ENCODE measurements at regions not wholly inside any gene's neighbourhood (a gene's known extent, or its start where the extent isn't known, plus 50 kb on each side); places are given as distances from the start of the nearest gene placed in this dataset.

- no peak for TF ChIP-seq POLR2AphosphoS5 (IDR thresholded peaks at IDR 0.05)
- no peak for TF ChIP-seq EP300 (IDR thresholded peaks at IDR 0.05)
- TF ChIP-seq CTCF (IDR thresholded peaks at IDR 0.05): no peak
- TF ChIP-seq POLR2A (IDR thresholded peaks at IDR 0.05): no peak
- no peak overlapping the region for H3K4me3 ChIP-seq
- ATAC-seq (ENCODE audit: low FRiP score in 2 of 2): no peak
- H3K36me3 ChIP-seq: no peaks in the 10 kb centered on the region
- H3K9me3 ChIP-seq: no peaks in the 10 kb centered on the region
- DNase-seq: no peak
- H3K27me3 ChIP-seq: no peaks in the 10 kb centered on the region
- WGBS, 2 donors: 91 to 93% methylated on average over 3 of the region's 3 CpGs
- H3K27ac ChIP-seq: no peak overlapping the region
- H3K4me1 ChIP-seq: no peaks in the 10 kb centered on the region
Observed at GRCh38 chr7:53458636-53459035, 423.2 kb downstream of the POM121L12 start.

- TF ChIP-seq EP300 (IDR thresholded peaks at IDR 0.05) (no peak), POLR2A (IDR thresholded peaks at IDR 0.05) (no peak), POLR2AphosphoS5 (IDR thresholded peaks at IDR 0.05) (no peak), CTCF (IDR thresholded peaks at IDR 0.05) (no peak)
- 59 to 76% methylated on average over 2 of the region's 2 CpGs for WGBS, 2 donors
- no peak for DNase-seq
- H3K27ac ChIP-seq: no peak overlapping the region
- H3K27me3 ChIP-seq: no peaks in the 10 kb centered on the region
- H3K9me3 ChIP-seq: no peaks in the 10 kb centered on the region
- no peak overlapping the region for H3K4me3 ChIP-seq
- H3K4me1 ChIP-seq: no peaks in the 10 kb centered on the region
- H3K36me3 ChIP-seq: no peaks in the 10 kb centered on the region
- ATAC-seq (ENCODE audit: low FRiP score in 2 of 2): no peak
Observed at GRCh38 chr7:53466371-53466770, 430.9 kb downstream of the POM121L12 start.

GRCh38 chr7:53470336-53470970 is 435.0 kb downstream of the POM121L12 start:
- ATAC-seq (ENCODE audit: low FRiP score in 2 of 2) (no peak), DNase-seq (no peak)
- no peaks in the 10 kb centered on the region for H3K36me3 ChIP-seq
- no peaks in the 10 kb centered on the region for H3K4me1 ChIP-seq
- no peak overlapping the region for H3K4me3 ChIP-seq
- no peaks in the 10 kb centered on the region for H3K27me3 ChIP-seq
- TF ChIP-seq POLR2AphosphoS5 (IDR thresholded peaks at IDR 0.05) (no peak), EP300 (IDR thresholded peaks at IDR 0.05) (no peak), POLR2A (IDR thresholded peaks at IDR 0.05) (no peak), CTCF (IDR thresholded peaks at IDR 0.05) (no peak)
- peaks cover 0 to 4% (median 0%) of the 10 kb centered on the region in 4 donors for H3K9me3 ChIP-seq
- 79 to 82% methylated on average over 4 of the region's 4 CpGs for WGBS, 2 donors
- H3K27ac ChIP-seq: no peak overlapping the region

GRCh38 chr7:53473371-53473770 is 437.9 kb downstream of the POM121L12 start:
- H3K27ac ChIP-seq: no peak overlapping the region
- no peaks in the 10 kb centered on the region for H3K4me1 ChIP-seq
- no peaks in the 10 kb centered on the region for H3K27me3 ChIP-seq
- WGBS, 2 donors: 59 to 70% methylated on average over 1 of the region's 1 CpG
- DNase-seq (no peak), ATAC-seq (ENCODE audit: low FRiP score in 2 of 2) (no peak)
- H3K9me3 ChIP-seq: peaks cover 0 to 4% (median 0%) of the 10 kb centered on the region in 4 donors
- no peak overlapping the region for H3K4me3 ChIP-seq
- TF ChIP-seq CTCF (IDR thresholded peaks at IDR 0.05) (no peak), POLR2A (IDR thresholded peaks at IDR 0.05) (no peak), POLR2AphosphoS5 (IDR thresholded peaks at IDR 0.05) (no peak), EP300 (IDR thresholded peaks at IDR 0.05) (no peak)
- H3K36me3 ChIP-seq: no peaks in the 10 kb centered on the region

GRCh38 chr7:53475776-53476175 is 440.3 kb downstream of the POM121L12 start:
- Histone ChIP-seq H3K27me3 (no peaks in the 10 kb centered on the region), H3K9me3 (peaks cover 0 to 4% (median 0%) of the 10 kb centered on the region in 4 donors), H3K4me3 (no peak overlapping the region), H3K36me3 (no peaks in the 10 kb centered on the region), H3K27ac (no peak overlapping the region), H3K4me1 (no peaks in the 10 kb centered on the region)
- TF ChIP-seq CTCF (IDR thresholded peaks at IDR 0.05) (no peak), EP300 (IDR thresholded peaks at IDR 0.05) (no peak), POLR2A (IDR thresholded peaks at IDR 0.05) (no peak), POLR2AphosphoS5 (IDR thresholded peaks at IDR 0.05) (no peak)
- DNase-seq (no peak), ATAC-seq (ENCODE audit: low FRiP score in 2 of 2) (no peak)
